ENCODE measurements at regions not wholly inside any gene's neighbourhood (a gene's known extent, or its start where the extent isn't known, plus 50 kb on each side); places are given as distances from the start of the nearest gene placed in this dataset.

DNA sequence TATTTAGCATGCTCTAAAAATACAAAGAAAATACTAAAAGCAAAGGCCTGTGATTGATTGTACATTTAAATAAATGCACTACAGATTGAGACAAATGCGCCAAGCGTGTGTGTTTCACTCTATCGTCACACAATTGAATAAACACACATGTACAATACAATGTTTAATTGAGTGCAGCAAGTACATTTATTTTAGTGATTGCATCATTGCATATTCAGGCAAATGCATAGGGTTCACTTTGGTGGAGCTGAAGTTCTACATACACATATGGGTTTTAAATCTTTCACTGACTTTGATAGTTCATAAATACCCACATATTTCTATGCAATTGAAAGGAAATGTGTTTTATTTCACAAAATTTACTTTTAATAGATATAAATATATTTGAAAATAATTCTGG lies 750.6 kb upstream of the MMS22L start:
- TF ChIP-seq, protein P1, sequence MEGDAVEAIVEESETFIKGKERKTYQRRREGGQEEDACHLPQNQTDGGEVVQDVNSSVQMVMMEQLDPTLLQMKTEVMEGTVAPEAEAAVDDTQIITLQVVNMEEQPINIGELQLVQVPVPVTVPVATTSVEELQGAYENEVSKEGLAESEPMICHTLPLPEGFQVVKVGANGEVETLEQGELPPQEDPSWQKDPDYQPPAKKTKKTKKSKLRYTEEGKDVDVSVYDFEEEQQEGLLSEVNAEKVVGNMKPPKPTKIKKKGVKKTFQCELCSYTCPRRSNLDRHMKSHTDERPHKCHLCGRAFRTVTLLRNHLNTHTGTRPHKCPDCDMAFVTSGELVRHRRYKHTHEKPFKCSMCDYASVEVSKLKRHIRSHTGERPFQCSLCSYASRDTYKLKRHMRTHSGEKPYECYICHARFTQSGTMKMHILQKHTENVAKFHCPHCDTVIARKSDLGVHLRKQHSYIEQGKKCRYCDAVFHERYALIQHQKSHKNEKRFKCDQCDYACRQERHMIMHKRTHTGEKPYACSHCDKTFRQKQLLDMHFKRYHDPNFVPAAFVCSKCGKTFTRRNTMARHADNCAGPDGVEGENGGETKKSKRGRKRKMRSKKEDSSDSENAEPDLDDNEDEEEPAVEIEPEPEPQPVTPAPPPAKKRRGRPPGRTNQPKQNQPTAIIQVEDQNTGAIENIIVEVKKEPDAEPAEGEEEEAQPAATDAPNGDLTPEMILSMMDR (IDR thresholded peaks at IDR 0.05): no peak
- H3K9me3 ChIP-seq: no peaks in the 10 kb centered on the region
- H3K27me3 ChIP-seq (ENCODE audit: low read depth): no peaks in the 10 kb centered on the region
- intact Hi-C loops (cut with DNase I): no loop called here
- no peak overlapping the region for H3K27ac ChIP-seq
- ATAC-seq: no peak
- H3K4me3 ChIP-seq: no peak overlapping the region
- no peak for DNase-seq
- H3K36me3 ChIP-seq: no peaks in the 10 kb centered on the region
- no peaks in the 10 kb centered on the region for H3K4me1 ChIP-seq

DNA sequence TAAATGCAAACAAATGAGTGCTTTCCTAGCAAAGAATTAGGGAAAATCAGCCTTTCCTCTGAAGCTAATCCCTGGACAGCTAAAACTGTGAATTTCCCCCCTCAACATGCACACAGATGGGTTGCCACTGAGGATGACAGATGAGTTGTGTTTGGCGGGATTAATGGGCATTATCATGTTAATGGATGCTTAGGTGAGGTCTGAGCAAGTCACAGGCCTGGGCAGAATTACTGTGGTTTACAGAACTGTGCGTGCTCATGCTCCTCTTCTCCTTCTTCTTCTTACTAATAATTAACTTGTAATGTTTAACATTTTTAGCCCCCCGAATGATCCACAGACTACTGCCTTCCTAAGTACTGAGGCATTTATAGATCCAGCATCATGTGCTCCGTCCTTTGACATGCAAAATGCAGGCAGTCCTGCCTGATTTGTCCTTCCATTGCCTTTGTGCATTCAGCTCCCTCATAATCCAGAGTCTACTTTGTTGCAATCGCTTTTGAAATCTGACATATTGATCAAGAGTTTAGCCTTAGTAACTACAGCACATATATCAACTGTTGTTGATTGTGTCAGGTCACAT lies 753.4 kb upstream of the MMS22L start:
- TF ChIP-seq, protein P1 (IDR thresholded peaks at IDR 0.05): no peak
- Histone ChIP-seq H3K36me3 (no peaks in the 10 kb centered on the region), H3K27ac (no peak overlapping the region), H3K9me3 (no peaks in the 10 kb centered on the region), H3K27me3 (ENCODE audit: low read depth) (peaks cover 4% of the 10 kb centered on the region), H3K4me3 (no peak overlapping the region), H3K4me1 (no peaks in the 10 kb centered on the region)
- intact Hi-C loops (cut with DNase I): no loop called here
- ATAC-seq: no peak
- DNase-seq: no peak

DNA sequence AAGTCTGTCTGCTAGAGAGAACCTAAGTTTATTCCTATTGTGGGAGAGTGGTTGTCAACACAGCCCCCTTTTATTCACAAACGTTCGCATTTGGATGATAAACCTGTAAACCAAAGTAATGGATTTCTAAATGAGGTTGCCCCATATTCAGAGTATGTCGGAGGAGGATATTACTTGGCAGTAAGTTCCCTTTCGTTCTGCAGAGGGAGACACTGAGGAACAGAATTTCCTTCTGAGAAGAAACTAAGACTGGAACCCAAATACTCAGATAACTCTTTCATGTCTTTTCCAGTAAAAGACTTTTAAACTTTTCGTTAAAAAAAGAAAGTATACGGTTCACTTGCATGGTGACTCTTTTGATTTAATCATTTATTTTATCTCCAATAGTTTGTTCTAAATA lies 754.6 kb upstream of the MMS22L start:
- Histone ChIP-seq H3K9me3 (no peaks in the 10 kb centered on the region), H3K4me3 (no peak overlapping the region), H3K36me3 (no peaks in the 10 kb centered on the region), H3K4me1 (no peaks in the 10 kb centered on the region), H3K27me3 (ENCODE audit: low read depth) (peaks cover 4% of the 10 kb centered on the region), H3K27ac (no peak overlapping the region)
- ATAC-seq (no peak), DNase-seq (no peak)
- TF ChIP-seq, protein P1 (IDR thresholded peaks at IDR 0.05): no peak
- intact Hi-C loops (cut with DNase I): no loop called here

DNA sequence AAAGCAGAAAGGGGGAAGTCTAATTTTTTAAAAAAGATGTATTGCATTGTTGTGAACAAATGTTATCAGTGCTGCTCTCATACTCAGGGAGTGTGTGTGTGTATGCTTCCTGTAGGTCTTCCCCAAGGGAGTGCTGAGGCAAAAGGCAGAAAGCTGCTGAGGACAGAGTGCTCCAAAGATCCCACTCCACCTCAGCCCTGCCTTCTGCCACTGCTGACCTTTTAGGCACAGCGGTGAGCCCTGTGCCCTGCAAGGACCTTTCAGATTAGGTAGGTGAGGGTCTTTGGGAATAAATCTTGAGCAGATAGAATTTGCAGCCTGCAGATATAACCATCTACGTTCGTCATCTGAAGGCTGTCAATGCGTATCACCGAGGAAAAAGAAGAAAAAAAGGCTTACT lies 756.4 kb upstream of the MMS22L start:
- H3K27ac ChIP-seq: no peak overlapping the region
- no peak overlapping the region for H3K4me3 ChIP-seq
- TF ChIP-seq, protein P1 (IDR thresholded peaks at IDR 0.05): no peak
- ATAC-seq (no peak), DNase-seq (no peak)
- no peaks in the 10 kb centered on the region for H3K36me3 ChIP-seq
- H3K9me3 ChIP-seq: no peaks in the 10 kb centered on the region
- intact Hi-C loops (cut with DNase I): no loop called here
- H3K27me3 ChIP-seq (ENCODE audit: low read depth): peaks cover 4% of the 10 kb centered on the region
- no peaks in the 10 kb centered on the region for H3K4me1 ChIP-seq

DNA sequence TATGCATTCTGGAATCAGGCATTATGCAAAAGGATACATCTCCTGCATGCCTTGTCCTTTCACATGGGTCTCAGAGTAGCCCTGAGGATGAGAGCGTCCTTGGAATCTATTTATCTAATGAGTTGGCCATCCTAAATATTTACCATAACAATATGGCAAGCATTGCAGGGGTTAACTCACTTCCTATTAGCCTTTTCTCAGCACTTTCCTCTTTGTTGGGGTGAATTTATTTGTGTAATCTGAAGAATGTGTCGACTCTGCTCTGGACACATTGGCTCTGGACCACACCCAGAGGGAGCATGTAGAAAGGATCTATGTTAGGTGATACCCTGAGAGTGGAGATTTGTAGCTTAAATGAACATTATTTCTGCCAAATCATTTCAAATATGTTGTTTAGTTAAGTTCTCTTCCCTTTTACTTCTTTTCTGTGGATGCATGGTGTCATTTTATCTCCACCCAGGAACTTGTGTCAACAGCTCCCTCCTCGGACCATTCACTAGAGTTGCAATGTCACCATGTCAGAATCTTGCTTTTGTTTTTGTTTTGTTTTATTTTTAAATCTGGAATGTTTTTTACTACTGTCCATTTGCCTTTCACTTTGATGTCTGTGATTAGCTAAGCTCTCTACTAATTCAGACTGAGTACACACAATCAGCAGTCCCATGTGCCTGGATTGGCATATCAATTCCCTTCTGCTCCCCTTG lies 757.0 kb upstream of the MMS22L start:
- intact Hi-C loops (cut with DNase I): no loop called here
- DNase-seq (no peak), ATAC-seq (no peak)
- no peaks in the 10 kb centered on the region for H3K36me3 ChIP-seq
- H3K4me1 ChIP-seq: no peaks in the 10 kb centered on the region
- H3K9me3 ChIP-seq: no peaks in the 10 kb centered on the region
- no peak overlapping the region for H3K27ac ChIP-seq
- TF ChIP-seq, protein P1 (IDR thresholded peaks at IDR 0.05): no peak
- H3K27me3 ChIP-seq (ENCODE audit: low read depth): peaks cover 4% of the 10 kb centered on the region
- H3K4me3 ChIP-seq: no peak overlapping the region
